ENCODE measurements at regions not wholly inside any gene's neighbourhood (a gene's known extent, or its start where the extent isn't known, plus 50 kb on each side); places are given as distances from the start of the nearest gene placed in this dataset.

DNA sequence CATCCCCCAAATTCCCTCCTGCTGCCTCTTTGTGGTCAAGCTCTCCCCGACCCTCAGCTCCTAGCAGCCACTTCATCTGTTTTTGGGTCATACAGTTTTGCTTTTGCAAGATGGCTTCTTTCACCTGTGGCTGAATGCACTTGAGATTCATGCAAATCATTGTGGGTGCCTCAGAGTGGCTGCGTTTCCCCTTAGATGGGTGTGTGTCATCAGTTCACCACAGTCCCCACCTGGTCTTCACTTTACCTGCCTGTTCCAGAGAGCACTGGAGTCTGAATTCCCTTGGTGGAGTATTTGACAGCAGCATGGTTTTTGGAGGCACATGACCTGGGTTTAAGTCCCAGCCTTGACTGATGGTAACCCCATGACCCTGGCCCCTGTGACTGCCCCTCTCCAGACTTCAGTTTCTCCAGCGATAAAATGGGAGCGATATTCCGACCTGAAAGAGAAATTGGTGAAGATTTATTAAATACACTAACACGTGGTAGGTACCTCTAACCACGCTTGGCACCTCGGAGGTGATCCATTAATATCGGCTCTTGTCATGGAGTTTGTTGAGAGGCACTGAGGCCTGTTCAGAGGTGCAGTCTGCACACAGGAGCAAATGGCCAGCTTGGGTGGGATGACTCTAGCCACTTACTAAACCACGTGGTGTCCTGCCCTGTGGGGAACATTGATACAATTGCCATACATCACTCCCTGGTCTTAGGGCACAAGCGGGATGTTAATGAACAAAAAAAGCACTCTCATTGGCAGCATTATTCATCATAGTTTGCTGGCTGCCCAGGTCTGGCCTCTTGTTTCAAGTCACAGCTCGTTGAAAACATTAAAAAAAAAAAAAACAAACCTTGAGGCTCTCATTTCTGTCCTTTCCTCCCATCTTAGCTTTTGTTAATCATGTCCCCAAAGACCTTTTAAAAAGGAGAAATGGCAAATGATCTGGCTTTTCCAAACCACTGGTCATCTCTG lies 167.2 kb upstream of the KCNG1 start:
- no peak overlapping the region for H3K4me3 ChIP-seq (ENCODE audit: control insufficient read depth in 2 of 3, extremely low read depth in 1 of 3, insufficient read depth in 2 of 3, low read depth in 1 of 3, low read length in 3 of 3)
- no peaks in the 10 kb centered on the region for H3K27me3 ChIP-seq (ENCODE audit: control insufficient read depth, extremely low read depth, insufficient read depth, low read length)
- no peaks in the 10 kb centered on the region for H3K36me3 ChIP-seq (ENCODE audit: control insufficient read depth in 2 of 2, extremely low read depth in 1 of 2, insufficient read depth in 2 of 2, low read length in 2 of 2)
- H2AFZ ChIP-seq (ENCODE audit: control insufficient read depth, low read length) = no peak overlapping the region
- H3K4me2 ChIP-seq (ENCODE audit: control insufficient read depth, extremely low read depth, insufficient read depth, low read depth, low read length) = no peak overlapping the region
- no peaks in the 10 kb centered on the region for H3K9me1 ChIP-seq (ENCODE audit: control insufficient read depth, extremely low read depth, insufficient read depth, low read length)
- FAIRE-seq (no peak), DNase-seq (ENCODE audit: low read depth, low spot score) (no peak)
- H3K27ac ChIP-seq (ENCODE audit: control insufficient read depth, insufficient read depth, low read length) = no peak overlapping the region
- H3K9ac ChIP-seq (ENCODE audit: control insufficient read depth, extremely low read depth, insufficient read depth, low read length) = no peak overlapping the region
- H3K79me2 ChIP-seq (ENCODE audit: control insufficient read depth, insufficient read depth, low read length) = no peaks in the 10 kb centered on the region
- peaks cover 1% of the 10 kb centered on the region for H3K4me1 ChIP-seq (ENCODE audit: control insufficient read depth, extremely low read depth, insufficient read depth, low read length)
- TF ChIP-seq, protein P1, sequence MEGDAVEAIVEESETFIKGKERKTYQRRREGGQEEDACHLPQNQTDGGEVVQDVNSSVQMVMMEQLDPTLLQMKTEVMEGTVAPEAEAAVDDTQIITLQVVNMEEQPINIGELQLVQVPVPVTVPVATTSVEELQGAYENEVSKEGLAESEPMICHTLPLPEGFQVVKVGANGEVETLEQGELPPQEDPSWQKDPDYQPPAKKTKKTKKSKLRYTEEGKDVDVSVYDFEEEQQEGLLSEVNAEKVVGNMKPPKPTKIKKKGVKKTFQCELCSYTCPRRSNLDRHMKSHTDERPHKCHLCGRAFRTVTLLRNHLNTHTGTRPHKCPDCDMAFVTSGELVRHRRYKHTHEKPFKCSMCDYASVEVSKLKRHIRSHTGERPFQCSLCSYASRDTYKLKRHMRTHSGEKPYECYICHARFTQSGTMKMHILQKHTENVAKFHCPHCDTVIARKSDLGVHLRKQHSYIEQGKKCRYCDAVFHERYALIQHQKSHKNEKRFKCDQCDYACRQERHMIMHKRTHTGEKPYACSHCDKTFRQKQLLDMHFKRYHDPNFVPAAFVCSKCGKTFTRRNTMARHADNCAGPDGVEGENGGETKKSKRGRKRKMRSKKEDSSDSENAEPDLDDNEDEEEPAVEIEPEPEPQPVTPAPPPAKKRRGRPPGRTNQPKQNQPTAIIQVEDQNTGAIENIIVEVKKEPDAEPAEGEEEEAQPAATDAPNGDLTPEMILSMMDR (optimal IDR thresholded peaks at IDR 0.05 in 1 of 3, IDR thresholded peaks at IDR 0.05 in 1 of 3, conservative IDR thresholded peaks at IDR 0.05 in 1 of 3; ENCODE audit: extremely low read depth in 1 of 3, insufficient read depth in 2 of 3, low read length in 3 of 3) = no peak
- TF ChIP-seq EZH2 (IDR thresholded peaks at IDR 0.05; ENCODE audit: low read length) = no peak
- dilution Hi-C loops (cut with MboI; ENCODE audit: extremely low pct_ligation_motif_present, low sequenced_read_pairs) = no loop called here
- H4K20me1 ChIP-seq (ENCODE audit: control insufficient read depth, extremely low read depth, insufficient read depth, low read length) = no peaks in the 10 kb centered on the region
- no peaks in the 10 kb centered on the region for H3K9me3 ChIP-seq (ENCODE audit: control insufficient read depth, low read depth, low read length)

DNA sequence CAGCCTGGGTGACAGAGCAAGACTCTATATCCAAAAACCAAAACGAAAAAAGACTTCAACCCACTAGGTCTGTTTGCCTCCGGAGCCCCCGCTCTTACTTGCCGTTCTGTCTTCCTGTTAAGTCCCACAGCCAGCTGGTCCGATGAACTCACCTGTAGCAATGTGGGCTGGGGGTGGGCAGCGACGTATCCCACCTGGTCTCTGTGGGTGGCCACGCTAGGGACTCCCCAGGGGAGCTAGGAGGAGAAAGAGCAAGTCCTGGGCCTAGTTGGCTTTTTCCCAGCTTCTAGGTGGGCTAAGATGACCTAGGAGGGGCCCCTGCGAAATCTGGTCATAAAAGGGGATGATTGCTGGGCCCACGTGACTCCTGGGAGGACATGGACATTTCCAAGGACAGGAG lies 166.0 kb upstream of the KCNG1 start:
- no peaks in the 10 kb centered on the region for H3K9me3 ChIP-seq (ENCODE audit: control insufficient read depth, low read depth, low read length)
- FAIRE-seq (no peak), DNase-seq (ENCODE audit: low read depth, low spot score) (no peak)
- no peaks in the 10 kb centered on the region for H3K79me2 ChIP-seq (ENCODE audit: control insufficient read depth, insufficient read depth, low read length)
- no peak overlapping the region for H3K9ac ChIP-seq (ENCODE audit: control insufficient read depth, extremely low read depth, insufficient read depth, low read length)
- no peaks in the 10 kb centered on the region for H3K36me3 ChIP-seq (ENCODE audit: control insufficient read depth in 2 of 2, extremely low read depth in 1 of 2, insufficient read depth in 2 of 2, low read length in 2 of 2)
- H2AFZ ChIP-seq (ENCODE audit: control insufficient read depth, low read length) = no peak overlapping the region
- no peak overlapping the region for H3K4me2 ChIP-seq (ENCODE audit: control insufficient read depth, extremely low read depth, insufficient read depth, low read depth, low read length)
- H3K27ac ChIP-seq (ENCODE audit: control insufficient read depth, insufficient read depth, low read length) = no peak overlapping the region
- no peaks in the 10 kb centered on the region for H3K4me1 ChIP-seq (ENCODE audit: control insufficient read depth, extremely low read depth, insufficient read depth, low read length)
- H3K4me3 ChIP-seq (ENCODE audit: control insufficient read depth in 2 of 3, extremely low read depth in 1 of 3, insufficient read depth in 2 of 3, low read depth in 1 of 3, low read length in 3 of 3) = no peak overlapping the region
- no peaks in the 10 kb centered on the region for H4K20me1 ChIP-seq (ENCODE audit: control insufficient read depth, extremely low read depth, insufficient read depth, low read length)
- H3K27me3 ChIP-seq (ENCODE audit: control insufficient read depth, extremely low read depth, insufficient read depth, low read length) = no peaks in the 10 kb centered on the region
- TF ChIP-seq, protein P1 (optimal IDR thresholded peaks at IDR 0.05 in 1 of 3, IDR thresholded peaks at IDR 0.05 in 1 of 3, conservative IDR thresholded peaks at IDR 0.05 in 1 of 3; ENCODE audit: extremely low read depth in 1 of 3, insufficient read depth in 2 of 3, low read length in 3 of 3) = no peak
- TF ChIP-seq EZH2 (IDR thresholded peaks at IDR 0.05; ENCODE audit: low read length) = no peak
- H3K9me1 ChIP-seq (ENCODE audit: control insufficient read depth, extremely low read depth, insufficient read depth, low read length) = no peaks in the 10 kb centered on the region
- dilution Hi-C loops (cut with MboI; ENCODE audit: extremely low pct_ligation_motif_present, low sequenced_read_pairs) = no loop called here
